SK-N-SH (cell line): ENCODE measurements at regions not wholly inside any gene's neighbourhood (a gene's known extent, or its start where the extent isn't known, plus 50 kb on each side); places are given as distances from the start of the nearest gene placed in this dataset.

Experiments used
- FOSL2 ChIP-seq: IDR thresholded peaks from 2 replicates; pipeline ENCODE4 v1.4.0; 2012; ENCODE audit warnings: low read depth, mild to moderate bottlenecking, moderate library complexity, borderline replicate concordance
- GABPA ChIP-seq: IDR thresholded peaks from 2 replicates; pipeline ENCODE4 v1.4.0; 2012; ENCODE audit warnings: low read depth, mild to moderate bottlenecking
- MAX ChIP-seq: IDR thresholded peaks from 2 replicates; pipeline ENCODE4 v1.4.0; 2012; ENCODE audit warnings: low read depth
- SIN3A ChIP-seq: IDR thresholded peaks from 2 replicates; pipeline ENCODE4 v1.6.1; 2012; ENCODE audit warnings: low read depth, mild to moderate bottlenecking, low read length, moderate library complexity, borderline replicate concordance
- TF ChIP-seq, protein P1 (sequence below): fragments of 200-600 bp; sonication (generic); IDR thresholded peaks from 2 replicates; pipeline ENCODE4 v1.6.1; 2017; ENCODE audit warnings: antibody characterized with exemption, mild to moderate bottlenecking, moderate library complexity

GRCh38 chr4:52192721-52193135 is 141.6 kb downstream of the SPATA18 start:
- TF ChIP-seq, protein P1, sequence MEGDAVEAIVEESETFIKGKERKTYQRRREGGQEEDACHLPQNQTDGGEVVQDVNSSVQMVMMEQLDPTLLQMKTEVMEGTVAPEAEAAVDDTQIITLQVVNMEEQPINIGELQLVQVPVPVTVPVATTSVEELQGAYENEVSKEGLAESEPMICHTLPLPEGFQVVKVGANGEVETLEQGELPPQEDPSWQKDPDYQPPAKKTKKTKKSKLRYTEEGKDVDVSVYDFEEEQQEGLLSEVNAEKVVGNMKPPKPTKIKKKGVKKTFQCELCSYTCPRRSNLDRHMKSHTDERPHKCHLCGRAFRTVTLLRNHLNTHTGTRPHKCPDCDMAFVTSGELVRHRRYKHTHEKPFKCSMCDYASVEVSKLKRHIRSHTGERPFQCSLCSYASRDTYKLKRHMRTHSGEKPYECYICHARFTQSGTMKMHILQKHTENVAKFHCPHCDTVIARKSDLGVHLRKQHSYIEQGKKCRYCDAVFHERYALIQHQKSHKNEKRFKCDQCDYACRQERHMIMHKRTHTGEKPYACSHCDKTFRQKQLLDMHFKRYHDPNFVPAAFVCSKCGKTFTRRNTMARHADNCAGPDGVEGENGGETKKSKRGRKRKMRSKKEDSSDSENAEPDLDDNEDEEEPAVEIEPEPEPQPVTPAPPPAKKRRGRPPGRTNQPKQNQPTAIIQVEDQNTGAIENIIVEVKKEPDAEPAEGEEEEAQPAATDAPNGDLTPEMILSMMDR = no peak
- TF ChIP-seq GABPA = no peak
- no peak for TF ChIP-seq MAX
- no peak for TF ChIP-seq SIN3A
- TF ChIP-seq FOSL2 = no peak
